Activated CD4-positive, alpha-beta T cell treated with anti-CD3 and anti-CD28 coated beads, Interleukin-2, amount 50 U/mL, for 24 hours (primary cell): ENCODE measurements at regions not wholly inside any gene's neighbourhood (a gene's known extent, or its start where the extent isn't known, plus 50 kb on each side); places are given as distances from the start of the nearest gene placed in this dataset.
"Not testable (repeated sequence)": the region's sequence is repeated elsewhere in the genome, so short reads cannot be mapped to it uniquely, and the experiment has no call there.

Experiments
- DNase-seq, 2 donors: peaks; one replicate each; pipeline ENCODE4 v3.0.0-alpha.2; 2020; ENCODE audit warnings: low read depth in 1 of 2, low spot score in 1 of 2

DNA sequence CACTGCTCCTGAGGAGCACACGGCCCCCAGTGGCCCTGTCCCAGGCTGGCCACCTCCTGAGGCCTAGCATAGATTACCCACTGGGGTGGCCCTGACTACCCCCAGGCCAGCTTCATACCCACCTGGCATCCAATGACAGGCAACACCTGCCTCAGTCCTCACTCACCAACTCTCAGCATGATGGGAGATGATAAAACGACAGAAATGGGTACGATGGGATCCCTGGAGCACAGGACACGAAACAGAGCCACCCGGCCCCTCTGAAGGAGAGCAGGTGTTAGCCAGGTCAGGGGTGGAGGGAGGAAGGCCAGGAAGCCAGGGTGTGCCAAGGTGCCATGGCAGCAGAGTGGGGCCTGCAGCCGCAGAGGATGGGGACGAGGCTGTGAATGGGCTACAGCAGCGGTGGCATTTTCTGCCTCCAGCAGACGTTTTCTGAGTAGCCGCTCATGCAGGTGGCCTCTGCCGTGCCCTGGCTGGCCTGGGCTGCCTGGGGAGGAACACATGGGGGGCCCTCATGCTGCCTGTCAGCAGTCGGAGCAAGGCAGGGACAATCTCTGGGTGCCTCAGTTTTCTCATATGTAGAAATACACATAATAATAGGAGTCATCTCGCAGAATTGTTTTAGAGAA lies 50.2 kb upstream of the FGF3 start:
- DNase-seq: no peak

DNA sequence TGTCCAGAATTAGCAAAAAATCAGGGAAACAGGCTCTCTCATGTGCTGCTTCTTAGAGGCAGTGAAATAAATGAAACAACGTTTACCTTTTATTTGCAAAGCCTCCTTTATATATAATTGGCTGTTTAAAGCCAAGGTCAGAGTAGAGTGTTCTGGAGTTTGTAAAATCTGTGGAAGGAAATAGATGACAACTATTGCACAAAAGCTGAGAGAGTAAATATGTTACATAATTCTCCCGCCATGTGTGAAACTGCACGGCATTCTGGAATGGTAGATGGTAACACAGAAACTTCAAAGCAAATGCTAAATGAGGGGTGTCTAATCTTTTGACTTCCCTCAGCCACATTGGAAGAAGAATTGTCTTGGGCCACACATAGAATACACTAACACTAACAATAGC lies 51.5 kb upstream of the FGF3 start:
- no peak for DNase-seq

DNA sequence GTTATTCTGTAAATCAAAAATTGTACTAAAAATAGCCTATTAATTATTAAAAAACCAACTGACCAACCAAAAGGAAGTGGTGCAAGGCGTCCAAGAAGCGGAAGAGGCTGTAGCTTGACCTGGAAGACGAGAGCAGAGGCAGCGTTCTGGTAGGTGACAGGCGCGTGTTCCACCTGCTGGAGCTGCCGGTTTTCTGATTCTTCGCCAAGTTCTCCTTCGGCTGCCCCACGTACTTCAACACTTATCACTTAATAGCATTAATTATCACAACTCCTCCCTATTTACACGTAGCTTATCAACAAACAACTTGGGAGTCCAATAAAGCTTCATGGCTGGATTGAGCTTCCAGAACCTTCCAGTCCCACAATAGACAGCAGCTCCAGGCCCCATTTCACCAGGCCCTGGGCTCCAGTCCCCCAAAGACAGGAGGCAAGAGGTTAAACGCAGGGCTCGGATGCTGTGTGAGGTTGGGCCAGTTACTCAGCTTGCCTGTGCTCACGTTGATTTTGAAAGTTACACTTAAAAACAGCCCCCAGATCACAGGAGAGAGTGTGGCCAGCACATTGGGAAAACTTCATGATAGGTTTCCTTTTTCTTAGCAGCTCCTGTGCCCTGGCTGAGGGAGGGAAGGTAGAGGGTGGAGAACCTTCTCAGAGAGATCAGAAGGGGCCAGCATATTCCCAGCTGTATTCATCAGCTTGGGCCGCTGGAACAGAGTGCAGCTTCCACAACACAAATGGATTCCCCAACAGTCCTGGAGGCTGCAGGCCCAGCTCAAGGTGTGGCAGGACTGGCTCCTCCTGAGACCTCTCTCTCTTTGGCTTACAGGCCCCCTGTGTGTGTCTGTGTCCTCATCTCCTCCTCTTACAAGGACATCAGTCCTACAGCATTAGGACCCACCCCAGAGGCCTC lies 54.2 kb upstream of the FGF3 start:
- DNase-seq: no peak

DNA sequence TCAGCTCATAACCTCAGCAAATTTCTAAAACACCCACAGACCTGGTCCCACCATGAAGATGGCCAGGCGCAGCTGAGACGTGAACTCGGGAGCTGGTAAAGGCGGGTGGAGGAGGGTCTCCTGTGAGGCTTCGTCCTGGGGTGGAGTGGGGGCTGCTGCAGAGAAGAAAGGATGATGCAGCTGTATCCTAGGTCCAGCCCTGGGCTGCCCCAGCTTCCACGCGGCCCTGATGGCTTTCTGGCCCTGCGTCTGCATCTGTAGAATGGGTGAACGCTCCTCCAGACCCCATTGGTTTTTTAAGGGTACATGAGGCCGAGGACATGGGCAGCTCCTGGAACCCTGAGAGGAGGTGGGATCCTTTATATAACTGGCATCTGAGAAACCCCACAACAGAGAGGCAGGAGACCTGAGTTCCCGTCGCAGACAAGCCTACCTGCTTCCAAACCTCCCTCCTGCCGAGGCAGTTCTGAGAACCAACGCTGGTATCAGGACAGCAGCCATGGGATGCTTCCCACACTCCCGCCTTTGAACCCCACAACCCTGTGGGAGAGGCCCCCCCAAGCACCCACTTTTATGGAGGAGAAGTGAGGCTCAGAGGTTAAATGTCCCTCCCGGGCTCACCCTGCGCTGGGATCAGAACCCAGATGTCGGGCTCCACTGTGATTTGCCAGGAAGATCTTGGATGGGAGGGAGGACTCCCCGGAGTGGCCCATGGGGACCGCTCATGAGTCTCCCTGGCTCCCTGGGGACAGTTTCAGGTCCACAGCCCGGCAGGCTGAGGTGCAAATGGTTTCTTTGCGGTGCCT lies 55.2 kb upstream of the FGF3 start:
- DNase-seq: no peak

DNA sequence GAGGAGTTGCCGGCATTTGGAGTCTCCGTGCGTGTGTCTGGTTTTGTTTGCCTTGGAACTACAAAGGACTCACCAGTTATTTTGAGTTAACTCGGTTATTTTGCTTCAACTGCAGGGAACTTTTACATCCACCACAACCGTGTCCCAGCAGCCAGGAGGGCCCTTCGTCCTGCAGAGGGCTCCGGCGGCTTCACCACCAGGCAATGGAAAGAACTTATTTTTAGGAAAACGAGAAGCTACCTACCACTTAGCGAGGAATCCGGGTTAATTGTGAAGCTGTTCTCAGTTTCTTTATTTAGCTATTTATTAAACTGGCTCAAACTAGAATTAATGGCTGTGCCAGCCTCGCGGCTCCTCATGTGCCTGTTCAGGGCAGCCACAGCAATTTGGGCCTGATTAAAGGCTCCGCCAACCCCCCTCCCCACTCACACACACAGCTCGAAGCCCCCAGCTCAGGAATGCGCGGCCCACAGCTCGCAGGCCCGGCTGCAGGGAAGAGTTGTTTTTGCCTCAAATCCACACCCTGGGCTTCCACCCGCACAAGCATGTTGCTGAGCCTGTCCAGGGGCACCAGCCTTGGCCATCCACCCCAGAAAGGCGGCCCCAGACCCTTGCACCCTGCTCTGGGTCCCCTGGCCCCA lies 55.9 kb upstream of the FGF3 start:
- DNase-seq: no peak

DNA sequence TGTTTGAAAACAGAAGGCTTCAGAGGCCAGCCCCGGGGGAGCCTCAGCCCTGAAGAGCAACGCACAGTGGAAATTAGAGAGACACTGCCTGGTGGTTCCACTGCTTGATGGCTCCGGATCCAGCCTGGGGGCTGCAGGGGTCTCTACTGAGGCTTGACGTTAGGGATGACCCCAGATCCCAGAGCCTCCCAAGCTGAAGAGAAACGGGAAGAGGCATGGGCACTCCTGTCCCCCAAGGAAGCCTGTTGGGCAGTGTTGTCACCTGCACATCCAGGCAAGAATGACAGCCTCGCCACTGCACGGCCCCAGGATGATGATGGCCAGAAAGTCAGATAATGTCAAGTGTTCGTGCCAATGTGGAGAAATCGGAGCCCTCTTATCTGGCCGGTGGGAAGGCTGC lies 56.8 kb upstream of the FGF3 start:
- DNase-seq: no peak

DNA sequence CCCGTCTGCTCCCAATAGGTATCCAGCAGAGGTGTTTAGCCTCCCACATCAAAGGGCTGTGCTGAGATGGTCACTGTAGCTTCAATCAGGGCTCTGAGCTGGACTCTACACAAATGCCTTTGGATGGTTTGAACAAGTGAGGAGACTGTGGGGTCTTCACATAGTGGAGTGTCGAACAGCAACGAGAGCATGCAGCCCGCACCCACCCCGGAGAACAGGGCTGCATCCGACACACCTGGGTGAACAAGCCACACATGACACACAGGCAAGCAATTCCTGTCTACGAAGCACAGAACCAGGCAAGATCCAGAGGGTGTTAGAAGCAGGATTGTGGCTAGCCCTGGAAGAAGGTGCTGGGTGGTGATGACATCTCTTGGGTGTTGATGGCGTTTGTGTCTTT lies 58.0 kb upstream of the FGF3 start:
- DNase-seq: no peak

DNA sequence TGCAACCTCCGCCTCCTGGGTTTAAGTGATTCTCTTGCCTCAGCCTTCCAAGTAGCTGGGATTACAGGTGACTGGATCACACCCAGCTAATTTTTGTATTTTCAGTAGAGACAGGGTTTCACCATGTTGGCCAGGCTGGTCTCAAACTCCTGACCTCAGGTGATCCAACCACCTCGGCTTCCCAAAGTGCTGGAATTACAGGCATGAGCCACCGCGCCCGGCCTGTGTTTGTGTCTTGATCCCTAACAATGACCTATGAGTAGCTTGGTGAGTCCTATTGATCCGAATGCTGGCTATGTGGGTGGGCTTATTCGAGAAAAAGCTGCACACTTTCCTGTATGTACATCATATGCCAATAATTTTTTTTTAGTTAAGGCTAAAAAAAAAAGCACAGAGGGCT lies 58.5 kb upstream of the FGF3 start:
- not testable (repeated sequence) for DNase-seq

DNA sequence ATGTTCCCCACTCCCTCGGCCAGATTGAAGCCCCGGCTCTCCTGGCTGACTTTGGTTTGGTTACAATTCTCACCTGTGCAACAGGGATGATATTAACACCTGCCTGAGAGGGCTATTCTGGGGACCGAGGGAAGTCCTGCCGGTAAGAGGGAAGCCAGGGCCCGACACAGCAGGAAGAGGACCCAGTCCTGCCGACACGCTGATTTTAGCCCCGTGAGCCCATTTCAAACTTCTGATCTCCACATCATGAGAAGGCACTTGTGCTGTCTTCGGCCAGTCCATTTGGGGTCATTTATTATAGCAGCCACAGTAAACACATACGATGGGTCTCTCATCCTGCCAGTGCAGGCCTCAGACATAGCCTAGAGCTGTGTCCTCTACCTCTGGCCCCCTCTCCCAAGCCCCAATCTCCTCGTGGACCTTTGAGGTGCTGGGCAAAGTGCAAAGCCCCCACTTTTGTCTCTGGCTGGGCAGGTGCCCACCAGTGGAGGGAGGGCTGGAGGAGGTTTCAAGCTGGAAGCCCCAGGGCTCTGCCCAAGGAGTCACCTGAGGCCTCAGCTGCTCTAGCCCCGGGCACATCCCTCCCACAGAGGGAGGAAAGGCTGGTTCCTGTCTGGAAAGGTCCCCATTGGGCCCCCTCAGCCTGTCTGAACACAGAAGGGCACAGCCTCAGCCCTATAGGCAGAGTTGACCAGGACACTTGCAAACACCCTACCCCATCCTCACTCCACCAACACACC lies 59.1 kb upstream of the FGF3 start:
- no peak for DNase-seq

DNA sequence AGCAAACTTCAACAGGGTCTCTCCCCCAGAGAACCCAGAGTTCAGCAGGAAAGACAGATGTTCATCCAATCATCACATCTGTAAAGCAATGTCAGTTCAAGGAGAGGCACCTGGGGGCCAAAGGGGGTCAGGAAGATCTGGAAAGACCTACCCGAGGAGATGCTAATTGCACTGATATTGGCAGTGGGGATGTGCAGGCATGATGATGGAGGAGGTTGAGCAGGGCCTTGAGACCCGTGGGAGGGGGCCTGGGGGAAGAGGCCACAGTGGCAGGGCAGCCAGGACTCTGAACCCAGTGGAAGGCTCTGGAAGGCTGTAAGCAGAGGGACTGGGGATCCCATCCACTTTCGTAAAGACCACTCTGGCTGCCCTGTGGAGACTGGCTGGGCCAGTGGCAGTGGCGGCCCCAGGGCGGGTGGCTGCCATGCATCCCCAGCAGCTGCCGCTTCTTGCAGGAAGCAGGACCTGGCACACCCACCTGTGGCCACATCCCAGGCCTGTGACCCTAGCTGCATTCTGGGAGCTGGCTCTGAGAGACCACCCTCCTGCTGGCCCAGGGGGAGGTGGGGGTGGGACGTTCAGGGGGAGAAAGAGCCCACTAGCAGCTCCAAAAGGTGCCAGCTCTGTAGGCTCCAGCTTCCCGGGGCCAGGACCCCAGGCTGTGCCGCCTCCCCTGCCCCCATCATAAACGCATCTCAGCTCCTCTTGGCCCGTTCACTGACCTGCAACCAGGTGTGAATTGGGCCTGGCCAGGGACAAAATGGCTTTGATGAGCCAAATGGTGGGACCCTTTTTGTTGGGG lies 59.9 kb upstream of the FGF3 start:
- no peak for DNase-seq

DNA sequence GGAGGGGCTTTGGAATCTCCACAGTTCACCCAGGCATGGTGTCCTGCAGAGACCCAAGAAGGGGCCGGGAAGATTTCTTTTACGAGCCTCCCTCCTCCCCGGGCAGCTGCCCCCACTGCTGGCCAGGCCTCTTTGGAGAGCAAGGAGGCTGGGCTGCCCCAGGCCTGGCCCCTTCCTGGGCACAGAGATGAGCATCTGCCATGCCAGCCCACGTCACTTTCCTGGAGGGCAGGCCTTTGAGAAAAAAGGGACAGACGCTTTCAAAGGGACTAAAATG lies 60.5 kb upstream of the FGF3 start:
- no peak for DNase-seq

DNA sequence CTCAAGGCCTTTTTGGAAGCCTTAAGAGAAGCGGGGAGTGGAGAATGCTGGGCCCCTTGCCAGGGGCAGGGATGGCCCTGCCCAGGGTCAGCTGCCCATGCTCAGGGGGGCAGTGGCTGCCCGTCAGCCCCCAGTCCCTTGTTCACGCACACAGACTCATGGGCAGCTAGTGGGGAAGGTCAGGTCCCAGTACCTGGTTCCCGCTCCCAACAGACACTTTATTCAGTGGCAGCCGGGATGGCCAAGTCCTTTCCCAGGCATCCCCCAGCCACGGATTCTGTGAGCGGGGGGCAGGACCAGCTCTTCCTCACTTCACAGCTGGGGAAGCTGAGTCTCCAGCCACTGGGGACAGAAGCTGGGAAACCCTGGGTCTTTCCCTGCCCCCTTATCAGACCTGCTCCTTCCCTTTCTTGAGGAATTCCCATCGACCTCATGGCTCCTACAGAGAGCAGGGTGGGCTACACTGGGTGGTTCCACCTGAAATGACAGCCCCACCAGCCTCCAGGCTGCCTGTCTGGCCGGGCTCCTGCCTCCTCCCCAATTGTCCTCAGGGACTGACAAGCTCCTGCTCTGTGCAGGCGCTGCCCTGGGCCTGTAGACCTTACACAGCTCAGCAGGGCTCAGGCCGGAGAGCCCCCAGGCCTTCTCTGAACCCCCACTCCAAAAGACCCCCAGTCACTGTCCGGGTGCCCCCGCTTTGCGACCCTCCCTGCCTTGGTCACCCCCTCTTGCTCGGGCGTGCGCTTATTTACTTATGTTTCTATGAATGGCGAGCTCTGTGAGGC lies 61.0 kb upstream of the FGF3 start:
- no peak for DNase-seq

DNA sequence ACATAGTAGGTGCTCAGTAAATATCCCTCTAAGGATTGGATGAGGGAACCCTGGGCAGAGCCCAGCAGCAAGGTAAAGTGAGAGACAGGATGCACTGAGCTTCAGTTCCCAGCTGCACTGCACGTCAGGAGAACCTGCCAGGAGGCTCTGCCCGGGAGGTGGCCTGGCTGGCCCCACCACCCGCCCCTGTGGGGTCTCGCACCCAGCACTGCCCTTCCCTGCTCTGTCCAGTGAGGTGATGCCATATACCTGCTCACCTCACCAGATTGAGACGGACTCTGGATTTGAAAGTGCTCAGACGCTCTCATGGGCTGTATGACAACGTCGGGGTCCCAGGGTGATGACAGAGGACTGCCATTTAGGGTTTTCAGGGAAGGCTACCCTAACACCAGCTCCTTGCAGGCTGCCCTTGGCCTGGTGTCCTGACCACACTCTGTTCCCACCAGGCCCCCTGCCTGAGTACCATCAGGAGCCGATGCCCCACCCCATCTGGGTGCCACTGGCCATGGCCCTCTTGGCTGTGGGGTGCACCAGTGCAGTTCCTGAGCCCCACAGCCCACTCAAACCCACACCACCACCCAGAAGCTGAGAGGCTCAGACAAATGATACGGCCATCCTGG lies 61.7 kb upstream of the FGF3 start:
- no peak for DNase-seq

DNA sequence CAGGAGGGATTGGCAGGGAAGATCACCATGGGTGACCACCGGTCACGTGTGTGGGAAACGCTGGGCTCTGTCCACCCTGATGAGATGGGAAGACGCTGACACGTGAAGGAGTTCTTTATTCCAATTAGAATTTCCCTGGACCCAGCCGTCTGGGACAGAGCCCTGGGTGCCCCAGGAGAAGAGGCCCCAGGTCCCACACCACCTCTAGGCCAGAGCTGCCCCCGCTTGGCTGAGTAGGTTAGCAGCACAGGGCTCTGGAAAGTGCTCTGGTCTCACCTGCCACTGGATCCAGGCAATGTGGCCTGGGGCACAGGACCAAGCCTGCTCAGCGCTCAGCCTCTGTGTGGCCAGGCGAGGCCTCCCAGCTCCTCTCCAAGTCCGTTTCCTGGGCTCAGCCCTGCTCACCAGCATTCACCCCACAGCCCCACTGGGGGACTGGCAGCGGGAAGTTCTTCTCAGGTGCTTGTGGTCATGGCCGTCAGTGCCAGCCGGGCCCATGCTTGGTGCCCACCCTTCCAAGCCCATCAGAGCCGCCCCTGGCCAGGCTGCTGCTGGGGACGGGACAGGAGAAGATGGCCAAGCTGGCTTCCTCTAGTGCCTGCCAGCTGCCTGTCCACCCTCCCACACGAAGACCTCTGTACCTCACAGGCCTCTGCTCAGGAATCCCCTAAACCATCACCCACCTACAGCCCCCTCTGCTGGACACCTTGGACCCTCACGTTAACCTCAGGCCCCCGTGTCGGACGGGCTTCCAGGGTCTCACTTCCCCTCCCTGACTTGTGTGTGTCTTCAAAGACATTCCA lies 62.5 kb upstream of the FGF3 start:
- DNase-seq: no peak

DNA sequence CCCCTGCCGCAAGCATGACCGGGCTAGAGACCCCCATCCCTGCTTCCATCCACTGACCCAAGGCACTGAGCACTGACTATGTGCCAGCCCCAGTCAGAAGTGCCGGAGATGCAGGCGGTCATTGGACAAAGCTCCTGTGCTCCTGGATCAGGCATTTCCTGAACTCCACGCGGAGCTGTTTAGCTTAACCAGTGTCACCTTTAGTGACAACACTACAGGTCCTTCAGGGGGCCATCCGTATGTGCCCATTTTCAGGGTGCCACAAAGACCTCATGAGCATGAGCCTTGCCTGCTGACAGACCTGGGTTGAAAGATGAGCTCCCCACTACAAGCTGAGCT lies 63.0 kb upstream of the FGF3 start:
- DNase-seq: no peak

DNA sequence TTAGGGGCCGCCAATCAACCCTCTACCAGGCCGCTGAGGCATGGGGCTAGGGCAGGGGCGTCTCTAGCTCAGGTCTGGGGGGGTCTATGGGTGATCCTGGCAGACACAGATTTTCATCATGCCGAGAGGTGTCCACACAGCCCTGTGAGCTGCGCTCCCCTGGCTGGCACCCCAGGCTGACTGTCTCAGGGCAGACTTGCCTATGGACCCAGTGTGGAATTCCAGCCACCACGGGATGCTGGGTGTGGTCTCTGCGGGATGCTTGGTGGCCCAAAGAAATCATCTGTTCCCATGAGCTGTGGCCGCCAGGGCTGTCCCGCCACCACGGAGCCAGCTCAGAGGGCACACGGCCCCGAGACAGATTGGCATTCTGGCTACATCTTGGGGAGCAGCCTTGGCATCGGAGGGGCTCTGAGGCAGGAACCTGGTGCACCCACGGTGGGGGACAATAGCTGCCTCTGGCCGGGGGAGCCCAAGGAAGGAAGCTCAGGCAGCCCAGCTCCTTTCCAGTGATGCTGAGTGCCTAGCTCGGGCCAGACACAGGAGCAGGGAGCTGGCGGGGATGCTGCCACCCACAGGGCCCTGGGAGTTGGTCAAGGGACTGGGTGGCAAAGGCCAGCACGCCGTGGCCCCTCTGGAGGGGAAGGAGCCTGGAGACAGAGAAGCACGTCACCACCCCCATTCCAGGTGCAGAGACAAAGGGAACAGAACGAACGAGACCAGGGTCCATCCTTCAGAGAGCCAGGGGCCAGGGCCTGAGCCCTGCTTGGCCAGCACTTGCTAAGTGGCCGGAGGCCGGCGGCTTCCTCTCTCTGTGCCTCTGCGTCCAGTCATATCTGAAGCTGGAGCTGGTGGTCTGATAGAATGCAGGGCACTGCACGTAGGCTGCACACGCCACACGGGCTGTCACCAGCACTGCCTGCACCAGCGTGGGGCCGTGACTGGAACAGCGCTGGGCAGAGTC lies 64.4 kb upstream of the FGF3 start:
- DNase-seq: no peak

DNA sequence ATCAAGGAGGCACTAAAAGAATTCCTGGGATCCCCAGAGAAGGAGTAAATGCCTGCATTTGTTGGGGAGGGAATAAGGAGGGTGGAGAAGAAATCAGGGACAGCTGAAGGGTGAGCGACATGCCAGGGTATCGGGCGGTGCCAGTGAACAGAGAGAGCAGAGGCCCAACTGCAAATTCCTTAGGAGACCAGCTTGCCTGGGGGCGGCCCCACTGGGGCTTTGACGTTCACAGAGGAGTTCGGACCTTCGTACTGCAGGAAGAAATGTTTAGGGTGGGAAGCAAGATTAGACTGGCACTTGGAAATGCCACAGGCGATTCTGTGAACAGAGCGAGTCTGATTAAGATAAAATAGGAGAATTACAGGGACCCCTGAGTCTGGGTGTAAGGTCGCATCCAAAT lies 65.1 kb upstream of the FGF3 start:
- no peak for DNase-seq
